ENCODE measurements at regions not wholly inside any gene's neighbourhood (a gene's known extent, or its start where the extent isn't known, plus 50 kb on each side); places are given as distances from the start of the nearest gene placed in this dataset.

DNA sequence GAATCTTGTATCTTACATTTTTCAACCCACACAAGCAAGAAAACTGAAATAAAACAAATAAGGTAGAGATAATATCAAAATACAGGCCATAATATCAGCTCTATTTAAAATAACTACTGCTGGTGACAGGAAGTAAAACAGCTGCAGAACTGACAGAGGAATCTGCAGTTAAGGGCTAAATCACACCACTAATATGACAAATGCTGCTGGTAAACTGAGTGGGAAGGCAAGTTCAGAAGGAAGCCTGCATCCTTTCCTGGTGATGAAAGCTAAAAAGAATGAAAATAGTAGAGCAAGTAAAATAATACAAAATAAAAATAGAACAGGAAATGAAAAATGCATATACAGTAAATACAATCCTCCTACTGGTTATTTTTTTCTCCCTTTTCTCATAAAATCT lies 1293.7 kb upstream of the C9orf72 start:
- TF ChIP-seq POLR2A (IDR thresholded peaks at IDR 0.05; ENCODE audit: low read length) (no peak), GATA1 (IDR thresholded peaks at IDR 0.05; ENCODE audit: low read depth, low read length) (no peak)
- no peak for DNase-seq

DNA sequence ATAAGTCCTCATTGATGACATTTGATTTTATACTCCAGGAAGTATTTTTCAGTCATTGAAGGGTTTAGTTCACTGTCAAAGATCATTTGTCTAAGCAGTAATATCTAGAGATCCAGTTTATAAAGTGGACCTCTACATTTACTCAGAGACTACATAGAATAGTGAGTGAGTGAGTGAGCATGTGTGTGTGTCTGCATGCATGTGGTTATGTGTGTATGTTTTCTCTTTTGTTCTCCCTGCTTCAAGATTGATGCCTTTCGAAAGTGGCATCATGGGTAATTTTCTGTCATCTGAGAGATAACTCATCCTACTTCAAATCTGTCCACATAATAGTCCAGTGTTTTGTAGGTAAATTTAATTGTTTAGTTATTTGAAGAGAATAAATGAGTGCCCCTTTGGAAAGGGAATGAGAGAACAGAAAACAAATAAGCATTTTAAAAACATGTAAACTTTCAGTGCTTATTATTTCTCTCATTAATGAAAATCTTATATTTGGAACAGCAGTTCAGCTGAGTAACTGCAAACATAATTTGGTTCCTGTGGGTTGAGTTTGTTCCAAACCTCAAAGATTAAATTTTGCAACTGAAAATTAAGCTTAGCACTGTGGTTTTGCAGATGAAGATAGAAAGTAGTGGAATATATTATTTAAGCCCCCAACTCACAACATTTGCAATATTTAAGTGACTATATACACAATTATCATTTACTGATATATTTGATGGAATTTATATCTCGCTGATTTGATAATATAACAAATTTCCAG lies 1295.1 kb upstream of the C9orf72 start:
- no peak for DNase-seq
- TF ChIP-seq POLR2A (IDR thresholded peaks at IDR 0.05; ENCODE audit: low read length): no peak
- no peak for TF ChIP-seq GATA1 (IDR thresholded peaks at IDR 0.05; ENCODE audit: low read depth, low read length)

DNA sequence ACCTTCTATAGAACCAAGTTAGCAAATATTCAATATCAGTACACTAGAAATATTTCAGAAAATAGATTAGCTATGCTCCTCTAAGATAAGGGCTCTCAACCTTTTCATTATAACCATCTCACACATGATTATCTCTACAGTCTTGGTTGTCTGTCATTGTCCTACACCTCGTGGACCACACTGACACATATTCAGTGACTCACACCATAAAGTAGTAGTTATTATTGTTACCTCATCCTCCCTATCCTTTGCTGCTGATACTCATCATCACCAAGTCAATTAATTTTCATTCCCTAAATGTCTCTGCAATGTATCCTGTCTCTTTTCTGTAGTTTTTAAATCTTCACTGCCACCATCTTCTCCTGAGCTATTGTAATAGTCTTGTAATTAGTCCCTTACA lies 1309.2 kb upstream of the C9orf72 start:
- DNase-seq: no peak
- TF ChIP-seq POLR2A (IDR thresholded peaks at IDR 0.05; ENCODE audit: low read length) (no peak), GATA1 (IDR thresholded peaks at IDR 0.05; ENCODE audit: low read depth, low read length) (no peak)

DNA sequence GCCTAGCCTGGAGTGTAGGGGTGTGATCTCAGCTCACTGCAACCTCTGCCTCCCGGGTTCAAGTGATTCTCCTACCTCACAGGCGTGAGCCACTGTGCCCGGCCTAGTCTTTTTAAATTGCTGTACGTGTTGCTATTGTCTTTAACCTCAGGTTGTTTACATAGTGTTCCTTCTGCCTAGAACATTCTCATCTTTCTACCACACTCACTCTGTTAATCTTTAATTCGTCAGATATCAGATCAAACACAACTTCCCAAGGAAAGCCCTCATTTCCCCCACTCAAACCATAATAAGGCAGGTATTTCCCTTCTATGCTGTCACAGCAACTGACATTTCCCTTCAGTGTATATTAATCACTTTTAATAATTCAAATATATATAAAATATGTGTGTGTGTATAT lies 1310.0 kb upstream of the C9orf72 start:
- TF ChIP-seq POLR2A (IDR thresholded peaks at IDR 0.05; ENCODE audit: low read length) (no peak), GATA1 (IDR thresholded peaks at IDR 0.05; ENCODE audit: low read depth, low read length) (no peak)

DNA sequence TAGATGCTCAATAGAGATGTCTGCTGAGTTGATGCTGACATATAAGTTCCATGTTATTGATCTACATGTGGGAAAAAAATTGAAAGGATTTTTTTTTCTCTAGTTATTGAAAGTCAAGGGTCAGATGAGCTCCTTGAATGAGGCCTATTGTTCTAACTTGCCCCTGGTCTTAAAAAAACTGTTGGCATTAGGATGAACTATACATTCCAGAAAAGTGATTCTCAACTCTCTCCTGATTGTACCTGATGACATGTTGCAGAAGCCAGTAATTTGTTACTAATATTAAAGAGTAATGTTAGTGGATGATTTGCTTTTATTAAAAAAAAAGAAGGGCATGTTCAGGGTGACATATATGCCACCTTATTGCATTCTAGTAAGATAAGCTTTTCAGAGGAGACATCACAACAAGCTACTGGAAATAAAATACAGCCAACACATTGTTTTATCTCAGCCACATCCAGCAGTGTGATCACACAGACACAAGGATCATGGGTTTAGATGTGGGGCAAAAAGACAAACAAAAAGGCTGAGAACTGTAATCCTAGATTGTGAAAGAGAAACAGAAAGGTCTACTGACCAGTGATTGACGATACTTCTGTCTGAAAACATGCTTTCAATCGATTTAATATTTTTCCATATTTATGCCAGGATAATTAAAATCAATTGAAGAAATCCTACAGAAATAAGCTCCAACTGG lies 1314.1 kb upstream of the C9orf72 start:
- DNase-seq: no peak
- TF ChIP-seq GATA1 (IDR thresholded peaks at IDR 0.05; ENCODE audit: low read depth, low read length) (no peak), POLR2A (IDR thresholded peaks at IDR 0.05; ENCODE audit: low read length) (no peak)

More for the DNA sequence above, 1310.0 kb upstream of the C9orf72 start:
- DNase-seq: no peak

DNA sequence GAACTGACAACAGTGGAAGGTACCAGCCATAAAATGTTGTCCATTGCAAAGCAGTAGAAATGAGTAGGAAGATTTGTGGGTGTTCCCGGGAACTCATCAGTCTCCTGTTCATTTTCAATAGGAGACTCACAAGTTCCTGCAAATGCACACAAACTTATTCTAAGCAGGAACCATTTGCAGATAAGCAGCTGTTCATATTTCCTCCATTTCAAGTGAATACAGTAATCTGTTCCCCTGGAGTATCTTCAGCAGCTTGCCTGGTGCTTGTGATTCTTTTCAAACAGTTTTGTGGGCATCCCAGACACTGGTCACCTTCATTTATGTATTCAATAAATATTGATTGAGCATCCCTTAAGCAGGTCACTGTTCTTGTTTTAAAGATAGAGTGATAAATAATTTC lies 1315.5 kb upstream of the C9orf72 start:
- TF ChIP-seq POLR2A (IDR thresholded peaks at IDR 0.05; ENCODE audit: low read length) (no peak), GATA1 (IDR thresholded peaks at IDR 0.05; ENCODE audit: low read depth, low read length) (no peak)
- DNase-seq: no peak

DNA sequence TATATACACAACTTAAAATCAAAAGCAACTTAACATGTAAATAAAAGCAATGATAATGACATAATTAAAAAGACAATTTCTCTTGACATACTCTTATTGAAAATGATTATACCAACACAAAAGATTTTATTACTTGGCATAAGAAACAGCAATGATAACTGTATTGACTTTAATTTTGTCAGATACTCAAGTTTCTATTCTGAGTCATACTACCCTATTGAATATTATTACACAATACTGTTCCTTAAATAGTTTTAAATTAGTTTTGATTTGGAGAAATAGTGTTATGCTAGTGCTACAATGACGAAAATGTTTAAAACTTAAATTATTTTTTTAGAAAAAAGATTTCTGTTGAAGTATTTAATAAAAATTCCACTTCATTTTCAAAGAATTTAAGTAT lies 1319.3 kb upstream of the C9orf72 start:
- no peak for DNase-seq
- TF ChIP-seq GATA1 (IDR thresholded peaks at IDR 0.05; ENCODE audit: low read depth, low read length) (no peak), POLR2A (IDR thresholded peaks at IDR 0.05; ENCODE audit: low read length) (no peak)

DNA sequence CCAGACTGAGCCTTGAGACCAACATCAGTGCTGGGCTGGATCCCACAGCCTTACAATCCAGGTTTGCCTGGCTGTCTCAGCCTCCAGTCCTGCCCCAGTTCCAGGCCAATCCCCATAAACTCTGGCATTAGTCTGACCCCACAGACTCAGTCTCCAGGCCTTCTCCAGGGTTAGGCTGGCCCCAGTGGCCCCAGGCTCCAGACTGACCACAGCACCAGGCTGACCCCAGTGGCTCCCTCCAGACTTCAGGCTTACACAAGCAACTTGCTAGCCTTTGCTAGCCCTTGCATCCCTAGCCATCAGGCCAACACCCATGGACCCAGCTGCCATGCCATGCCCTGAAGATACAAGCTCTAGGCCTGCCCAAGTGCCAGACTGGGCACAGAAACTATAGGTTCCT lies 1326.0 kb upstream of the C9orf72 start:
- TF ChIP-seq GATA1 (IDR thresholded peaks at IDR 0.05; ENCODE audit: low read depth, low read length): no peak
- no peak for TF ChIP-seq POLR2A (IDR thresholded peaks at IDR 0.05; ENCODE audit: low read length)
- DNase-seq: no peak

DNA sequence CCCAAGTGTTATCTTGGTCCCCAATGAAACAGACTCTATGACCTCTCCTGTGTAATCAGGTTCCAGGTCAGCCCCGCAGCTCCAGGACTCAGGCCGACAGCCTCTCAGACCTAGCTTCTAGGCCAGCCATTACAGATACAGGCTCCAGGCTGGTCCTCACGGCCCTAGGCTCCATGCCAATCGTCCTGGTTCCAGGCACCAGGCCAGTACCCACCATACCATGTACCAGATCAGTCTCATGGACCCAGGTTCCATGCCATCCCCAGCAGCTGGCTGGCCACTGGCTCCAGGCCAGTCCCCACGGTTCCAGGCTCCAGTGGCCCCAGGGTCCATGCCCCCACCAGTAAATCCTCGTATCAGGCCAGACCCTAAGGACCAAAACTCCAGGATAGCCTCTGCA lies 1326.6 kb upstream of the C9orf72 start:
- DNase-seq: no peak
- TF ChIP-seq GATA1 (IDR thresholded peaks at IDR 0.05; ENCODE audit: low read depth, low read length) (no peak), POLR2A (IDR thresholded peaks at IDR 0.05; ENCODE audit: low read length) (no peak)

DNA sequence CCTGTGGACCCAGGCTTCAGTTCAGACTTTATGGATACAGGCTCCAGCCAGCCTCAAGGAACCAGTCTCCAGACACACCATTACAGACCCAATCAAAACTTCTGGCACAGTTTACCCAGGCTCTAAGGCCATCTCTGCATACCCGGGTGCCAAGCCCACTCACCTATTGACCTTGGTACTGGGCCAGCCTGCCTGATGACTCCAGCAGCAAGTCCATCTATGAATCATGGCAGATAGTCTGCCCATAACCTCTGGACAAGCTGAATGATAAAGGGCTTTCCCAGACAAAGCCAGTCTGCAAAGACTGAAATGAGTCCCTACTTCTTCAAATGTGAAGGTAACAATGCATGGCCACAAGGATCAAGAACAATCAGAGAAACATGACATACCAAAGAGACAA lies 1327.1 kb upstream of the C9orf72 start:
- no peak for TF ChIP-seq POLR2A (IDR thresholded peaks at IDR 0.05; ENCODE audit: low read length)
- TF ChIP-seq GATA1 (IDR thresholded peaks at IDR 0.05; ENCODE audit: low read depth, low read length): no peak
- no peak for DNase-seq

DNA sequence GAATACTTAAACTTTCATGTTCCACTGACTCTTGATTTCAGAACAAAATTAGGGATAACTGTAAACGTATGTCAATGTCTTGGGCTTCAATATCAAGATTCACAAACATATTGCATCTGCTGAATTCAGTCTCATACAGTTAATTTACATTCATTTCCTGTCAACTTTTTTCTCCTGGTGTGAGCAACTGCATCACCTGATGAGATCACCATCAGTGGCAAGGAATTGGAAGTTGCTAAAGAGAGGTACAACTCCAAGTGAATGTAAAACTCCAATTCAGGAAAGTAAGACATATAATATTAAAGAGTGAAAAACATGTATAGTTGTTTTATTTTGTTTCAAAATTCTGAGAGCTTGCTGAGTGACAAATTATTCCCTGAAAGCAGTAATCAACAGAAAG lies 1336.2 kb upstream of the C9orf72 start:
- no peak for TF ChIP-seq POLR2A (IDR thresholded peaks at IDR 0.05; ENCODE audit: low read length)

DNA sequence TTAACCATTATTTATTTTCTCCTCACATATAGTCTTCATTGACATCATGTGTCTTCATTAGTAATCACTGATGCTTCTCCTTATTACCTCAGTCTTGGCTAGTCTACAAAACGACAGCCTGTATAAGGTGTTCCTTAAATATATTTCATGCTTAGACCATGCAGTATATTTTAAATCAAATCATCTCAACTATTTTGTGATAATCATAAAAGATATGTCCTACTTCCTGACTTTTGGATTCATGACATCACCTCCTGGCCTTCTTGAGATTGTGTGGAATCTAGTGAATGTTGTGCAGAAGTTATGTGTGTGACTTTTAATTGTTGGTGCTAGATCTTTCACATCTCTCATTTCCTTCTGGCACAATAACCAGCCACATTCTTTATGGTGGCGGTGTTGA lies 1339.3 kb upstream of the C9orf72 start:
- no peak for DNase-seq
- TF ChIP-seq GATA1 (IDR thresholded peaks at IDR 0.05; ENCODE audit: low read depth, low read length) (no peak), POLR2A (IDR thresholded peaks at IDR 0.05; ENCODE audit: low read length) (no peak)

More for the DNA sequence above, 1336.2 kb upstream of the C9orf72 start:
- no peak for DNase-seq

DNA sequence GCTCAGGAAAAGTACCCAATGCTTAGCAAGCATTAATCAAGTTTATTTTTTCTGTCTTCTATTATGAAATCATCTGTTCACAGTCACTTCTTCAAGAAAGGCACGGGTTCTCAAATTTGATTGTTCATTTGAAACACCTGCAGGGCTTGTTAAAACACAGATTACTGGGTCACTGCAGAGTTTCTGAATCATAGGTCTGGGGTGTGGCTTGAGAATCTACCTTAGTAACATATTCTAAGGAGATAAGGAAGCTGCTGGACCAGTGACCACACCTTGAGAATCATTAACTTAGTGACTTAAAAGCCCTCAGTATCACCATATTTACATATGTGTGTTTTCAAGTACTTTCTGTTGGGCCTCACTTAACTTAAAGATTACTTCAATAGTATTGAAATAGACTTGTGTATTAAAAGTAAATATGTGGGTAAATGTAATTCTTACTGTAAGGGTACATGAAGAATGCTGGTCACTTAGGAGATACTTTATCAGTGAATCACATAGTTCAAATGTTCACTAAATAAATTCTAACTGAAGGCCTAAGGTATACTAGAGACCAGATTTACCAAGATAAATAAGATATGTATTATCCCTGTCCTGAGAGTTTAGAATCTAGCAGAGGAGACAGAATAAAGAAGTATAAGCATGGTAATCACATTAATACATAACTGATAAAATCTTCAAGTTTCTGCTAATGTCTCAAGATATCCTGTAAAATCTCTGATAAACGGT lies 1342.1 kb upstream of the C9orf72 start:
- no peak for TF ChIP-seq GATA1 (IDR thresholded peaks at IDR 0.05; ENCODE audit: low read depth, low read length)
- TF ChIP-seq POLR2A (IDR thresholded peaks at IDR 0.05; ENCODE audit: low read length): no peak

DNA sequence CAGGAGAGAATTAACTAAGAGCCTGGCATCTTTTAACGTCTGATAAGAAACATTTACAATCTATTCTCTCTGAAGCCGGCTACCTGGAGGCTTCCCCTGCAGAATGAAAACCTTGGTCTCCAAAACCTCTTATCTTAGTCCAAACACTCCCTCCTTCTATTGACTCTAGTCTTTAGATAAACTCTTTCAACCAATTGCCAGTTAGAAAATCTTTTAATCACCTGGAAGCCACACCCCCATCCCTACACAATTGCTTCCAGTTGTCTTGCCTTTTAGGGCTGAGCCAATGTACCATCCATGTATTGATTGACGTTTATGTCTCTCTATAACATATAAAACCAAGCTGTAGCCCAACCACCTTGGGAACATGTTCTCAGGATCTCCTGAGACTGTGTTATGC lies 1343.1 kb upstream of the C9orf72 start:
- TF ChIP-seq POLR2A (IDR thresholded peaks at IDR 0.05; ENCODE audit: low read length) (no peak), GATA1 (IDR thresholded peaks at IDR 0.05; ENCODE audit: low read depth, low read length) (no peak)
- DNase-seq: no peak

More for the DNA sequence above, 1342.1 kb upstream of the C9orf72 start:
- no peak for DNase-seq

All from erythroblast (primary cell).